ENCODE measurements at regions not wholly inside any gene's neighbourhood (a gene's known extent, or its start where the extent isn't known, plus 50 kb on each side); places are given as distances from the start of the nearest gene placed in this dataset.

DNA sequence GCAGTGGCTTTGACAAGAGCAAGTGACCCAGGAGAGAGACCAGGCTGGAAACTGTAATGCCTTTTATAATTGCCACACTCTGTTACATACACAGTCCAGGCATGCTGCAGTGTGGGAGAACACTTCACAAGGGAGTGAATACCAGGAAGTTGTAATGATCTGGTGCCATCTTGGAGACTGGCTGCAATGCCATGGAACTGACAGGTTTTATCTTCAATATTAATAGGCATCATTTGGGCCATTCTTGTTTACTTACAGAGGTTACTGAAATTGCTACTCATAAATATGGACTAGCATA is 274.3 kb downstream of the AUH start:
- no peak overlapping the region for H3K4me3 ChIP-seq (ENCODE audit: low read depth, low read length)
- TF ChIP-seq, protein P1, sequence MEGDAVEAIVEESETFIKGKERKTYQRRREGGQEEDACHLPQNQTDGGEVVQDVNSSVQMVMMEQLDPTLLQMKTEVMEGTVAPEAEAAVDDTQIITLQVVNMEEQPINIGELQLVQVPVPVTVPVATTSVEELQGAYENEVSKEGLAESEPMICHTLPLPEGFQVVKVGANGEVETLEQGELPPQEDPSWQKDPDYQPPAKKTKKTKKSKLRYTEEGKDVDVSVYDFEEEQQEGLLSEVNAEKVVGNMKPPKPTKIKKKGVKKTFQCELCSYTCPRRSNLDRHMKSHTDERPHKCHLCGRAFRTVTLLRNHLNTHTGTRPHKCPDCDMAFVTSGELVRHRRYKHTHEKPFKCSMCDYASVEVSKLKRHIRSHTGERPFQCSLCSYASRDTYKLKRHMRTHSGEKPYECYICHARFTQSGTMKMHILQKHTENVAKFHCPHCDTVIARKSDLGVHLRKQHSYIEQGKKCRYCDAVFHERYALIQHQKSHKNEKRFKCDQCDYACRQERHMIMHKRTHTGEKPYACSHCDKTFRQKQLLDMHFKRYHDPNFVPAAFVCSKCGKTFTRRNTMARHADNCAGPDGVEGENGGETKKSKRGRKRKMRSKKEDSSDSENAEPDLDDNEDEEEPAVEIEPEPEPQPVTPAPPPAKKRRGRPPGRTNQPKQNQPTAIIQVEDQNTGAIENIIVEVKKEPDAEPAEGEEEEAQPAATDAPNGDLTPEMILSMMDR (IDR thresholded peaks at IDR 0.05; ENCODE audit: low read depth, low read length) = no peak

- no peak overlapping the region for H3K4me3 ChIP-seq (ENCODE audit: low read depth, low read length)
- TF ChIP-seq, protein P1 (IDR thresholded peaks at IDR 0.05; ENCODE audit: low read depth, low read length) = peak; percentile 47
Measured at GRCh38 chr9:91089405-91090129, 272.2 kb downstream of the AUH start.

- TF ChIP-seq, protein P1 (IDR thresholded peaks at IDR 0.05; ENCODE audit: low read depth, low read length) = no peak
- H3K4me3 ChIP-seq (ENCODE audit: low read depth, low read length) = no peak overlapping the region
Measured at GRCh38 chr9:91090130-91090410, 271.6 kb downstream of the AUH start.

DNA sequence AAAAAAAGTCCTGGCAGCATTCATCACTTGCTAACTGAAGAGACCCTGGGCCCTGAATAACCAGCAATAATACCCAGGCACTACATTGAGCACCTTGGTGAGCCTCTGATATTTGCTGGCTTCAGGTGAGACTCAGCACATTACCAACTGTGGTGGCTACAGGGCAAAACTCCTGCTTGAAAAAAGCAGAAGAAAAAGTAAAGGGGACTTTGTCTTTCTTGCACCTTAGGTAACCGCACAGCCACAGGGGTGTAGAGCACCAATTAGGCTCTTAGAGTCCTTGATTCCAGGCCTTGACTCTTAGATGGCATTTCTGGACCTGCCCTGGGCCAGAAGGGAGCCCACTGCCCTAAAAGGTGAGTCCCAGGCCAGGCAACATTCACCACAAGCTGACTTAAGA is 269.5 kb downstream of the AUH start:
- H3K4me3 ChIP-seq (ENCODE audit: low read depth, low read length) = no peak overlapping the region
- TF ChIP-seq, protein P1 (IDR thresholded peaks at IDR 0.05; ENCODE audit: low read depth, low read length) = no peak

DNA sequence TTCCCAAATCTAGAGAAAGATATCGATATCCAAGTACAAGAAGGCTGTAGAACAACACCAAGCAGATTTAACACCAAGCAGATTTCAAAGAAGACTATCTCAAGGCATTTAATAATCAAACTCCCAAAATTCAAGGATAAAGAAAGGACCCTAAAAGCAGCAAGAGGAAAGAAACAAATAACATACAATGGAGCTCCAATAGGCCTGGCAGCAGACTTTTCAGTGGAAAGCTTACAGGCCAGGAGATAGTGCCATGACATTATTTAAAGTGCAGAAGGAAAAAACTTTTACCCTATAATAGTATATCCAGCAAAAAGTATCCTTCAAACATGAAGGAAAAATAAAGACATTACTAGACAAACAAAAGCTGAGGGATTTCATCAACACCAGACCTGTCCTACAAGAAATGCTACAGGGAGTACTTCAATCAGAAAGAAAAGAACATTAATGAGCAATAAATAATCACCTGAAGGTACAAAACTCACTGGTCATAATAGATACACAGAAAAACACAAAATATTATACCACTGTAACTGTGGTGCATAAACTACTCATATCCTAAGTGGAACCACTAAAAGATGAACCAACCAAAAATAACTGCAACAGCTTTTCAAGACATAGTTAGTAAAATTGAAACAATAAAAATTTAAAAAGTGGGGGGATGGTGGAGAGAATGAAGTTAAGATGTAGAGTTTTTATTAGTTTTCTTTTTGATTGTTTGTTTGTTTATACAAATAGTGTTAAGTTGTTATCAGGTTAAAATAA is 267.2 kb downstream of the AUH start:
- H3K4me3 ChIP-seq (ENCODE audit: low read depth, low read length) = no peak overlapping the region
- TF ChIP-seq, protein P1 (IDR thresholded peaks at IDR 0.05; ENCODE audit: low read depth, low read length) = no peak

GRCh38 chr9:91098203-91098850 is 263.4 kb downstream of the AUH start:
- H3K4me3 ChIP-seq (ENCODE audit: low read depth, low read length) = no peak overlapping the region
- TF ChIP-seq, protein P1 (IDR thresholded peaks at IDR 0.05; ENCODE audit: low read depth, low read length) = no peak

- TF ChIP-seq, protein P1 (IDR thresholded peaks at IDR 0.05; ENCODE audit: low read depth, low read length) = no peak
- no peak overlapping the region for H3K4me3 ChIP-seq (ENCODE audit: low read depth, low read length)
Measured at GRCh38 chr9:91099436-91099835, 262.3 kb downstream of the AUH start.

Data from WI38 (cell line).